Cardiac fibroblast (primary cell): ENCODE measurements at regions not wholly inside any gene's neighbourhood (a gene's known extent, or its start where the extent isn't known, plus 50 kb on each side); places are given as distances from the start of the nearest gene placed in this dataset.
A peak's percentile ranks its signal among the peaks of the same experiment; 100 is the strongest.

Experiments used
- DNase-seq, 2 donors: peaks; one replicate each; pipeline versions ENCODE4 v3.0.0 to v3.0.0-alpha.2; 2010; ENCODE audit warnings: low read depth in 2 of 2
- H3K4me3 ChIP-seq, 2 donors: replicated peaks in 1 of 2; 1 replicate in 1 of 2; 2 replicates in 1 of 2; pipeline ENCODE4 v1.5.1; 2011; ENCODE audit warnings: low read depth in 2 of 2, low read length in 2 of 2, mild to moderate bottlenecking in 2 of 2, moderate library complexity in 1 of 2
- TF ChIP-seq, protein P1 (sequence below): IDR thresholded peaks from one replicate; pipeline ENCODE4 v1.5.1; 2011; ENCODE audit warnings: low read depth, mild to moderate bottlenecking, low read length, inconsistent platforms

DNA sequence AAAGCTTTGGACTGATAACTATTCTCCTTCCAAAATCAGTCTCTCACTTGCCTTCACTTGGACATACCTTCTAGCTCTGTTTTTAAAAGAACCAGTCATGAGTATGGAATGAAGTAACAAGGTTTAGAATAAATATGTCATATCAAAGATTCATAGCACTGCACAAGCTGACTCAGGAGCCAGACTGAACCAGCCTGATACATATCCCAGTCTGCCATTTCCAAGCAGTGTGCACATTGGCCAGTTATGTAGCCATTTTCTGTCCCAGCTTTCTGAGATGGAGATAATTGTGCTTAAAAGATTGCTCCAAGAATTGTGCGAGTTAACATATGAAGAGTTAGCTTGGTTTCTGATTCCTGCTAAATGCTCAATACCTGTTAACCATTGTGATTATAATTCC lies 311.3 kb downstream of the C11orf87 start:
- H3K4me3 ChIP-seq = no peak overlapping the region
- DNase-seq = peak in 1 of 2 donors; percentile 18
- TF ChIP-seq, protein P1, sequence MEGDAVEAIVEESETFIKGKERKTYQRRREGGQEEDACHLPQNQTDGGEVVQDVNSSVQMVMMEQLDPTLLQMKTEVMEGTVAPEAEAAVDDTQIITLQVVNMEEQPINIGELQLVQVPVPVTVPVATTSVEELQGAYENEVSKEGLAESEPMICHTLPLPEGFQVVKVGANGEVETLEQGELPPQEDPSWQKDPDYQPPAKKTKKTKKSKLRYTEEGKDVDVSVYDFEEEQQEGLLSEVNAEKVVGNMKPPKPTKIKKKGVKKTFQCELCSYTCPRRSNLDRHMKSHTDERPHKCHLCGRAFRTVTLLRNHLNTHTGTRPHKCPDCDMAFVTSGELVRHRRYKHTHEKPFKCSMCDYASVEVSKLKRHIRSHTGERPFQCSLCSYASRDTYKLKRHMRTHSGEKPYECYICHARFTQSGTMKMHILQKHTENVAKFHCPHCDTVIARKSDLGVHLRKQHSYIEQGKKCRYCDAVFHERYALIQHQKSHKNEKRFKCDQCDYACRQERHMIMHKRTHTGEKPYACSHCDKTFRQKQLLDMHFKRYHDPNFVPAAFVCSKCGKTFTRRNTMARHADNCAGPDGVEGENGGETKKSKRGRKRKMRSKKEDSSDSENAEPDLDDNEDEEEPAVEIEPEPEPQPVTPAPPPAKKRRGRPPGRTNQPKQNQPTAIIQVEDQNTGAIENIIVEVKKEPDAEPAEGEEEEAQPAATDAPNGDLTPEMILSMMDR = no peak

DNA sequence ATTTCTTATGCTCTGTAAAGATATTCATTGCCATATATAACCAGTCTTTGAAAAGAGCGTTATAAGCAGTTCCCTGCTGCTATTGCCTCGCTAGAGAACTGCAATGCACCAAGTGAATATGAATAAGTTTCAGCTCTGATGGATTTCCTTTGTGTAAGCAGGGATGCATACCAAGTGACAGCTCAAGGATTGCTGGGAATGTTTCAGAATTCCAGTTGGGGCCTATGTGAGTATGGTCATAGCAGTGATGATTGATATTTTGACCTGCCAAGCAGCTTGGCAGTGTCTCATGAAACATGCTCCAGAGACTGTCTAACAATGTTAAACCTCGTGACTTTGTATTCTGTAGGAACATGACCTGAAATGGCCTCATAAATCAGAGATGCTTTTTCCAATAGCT lies 312.6 kb downstream of the C11orf87 start:
- TF ChIP-seq, protein P1 = no peak
- DNase-seq = peak in 1 of 2 donors; percentile 9

DNA sequence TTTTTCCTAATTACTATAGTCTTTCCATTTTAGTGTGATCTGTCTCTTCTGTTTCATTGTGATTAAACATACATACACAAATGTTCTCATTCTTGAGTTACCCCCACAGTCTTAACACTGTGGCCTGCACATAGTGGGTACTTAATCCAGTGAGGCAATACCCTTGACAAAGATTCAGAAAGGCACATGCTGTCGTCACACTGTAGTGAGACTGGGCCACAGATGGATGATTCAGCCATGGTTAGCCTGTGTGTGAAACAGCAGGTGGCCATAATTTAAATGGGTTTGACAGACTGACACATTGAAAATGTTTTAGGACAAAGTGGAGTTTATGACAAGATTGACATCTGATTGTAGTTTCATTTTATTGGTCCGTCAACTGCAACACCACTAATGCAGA lies 313.1 kb downstream of the C11orf87 start:
- no peak for DNase-seq
- TF ChIP-seq, protein P1 = no peak
- H3K4me3 ChIP-seq = no peak overlapping the region

More for the DNA sequence above, 312.6 kb downstream of the C11orf87 start:
- no peak overlapping the region for H3K4me3 ChIP-seq

DNA sequence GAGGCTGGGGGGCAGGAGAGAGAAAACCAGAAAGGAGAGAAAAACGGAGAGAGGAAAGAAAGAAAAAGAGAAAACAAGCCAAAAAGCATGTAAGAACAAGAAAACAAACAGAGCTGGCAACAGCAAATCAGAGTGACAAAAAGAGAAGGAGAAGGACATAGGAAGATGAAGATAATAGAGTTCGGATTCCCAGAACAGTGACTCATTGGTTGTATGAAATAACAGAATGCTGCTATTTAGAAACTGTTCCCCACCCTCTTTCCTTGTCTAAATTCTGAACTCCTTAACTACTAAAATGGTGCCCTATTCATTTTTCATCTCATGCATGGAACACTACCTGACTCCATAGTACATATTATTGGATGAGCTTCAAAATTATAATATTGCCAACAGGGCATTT lies 317.4 kb downstream of the C11orf87 start:
- TF ChIP-seq, protein P1 = no peak
- no peak overlapping the region for H3K4me3 ChIP-seq
- peak; percentile 10 to 18 for DNase-seq

DNA sequence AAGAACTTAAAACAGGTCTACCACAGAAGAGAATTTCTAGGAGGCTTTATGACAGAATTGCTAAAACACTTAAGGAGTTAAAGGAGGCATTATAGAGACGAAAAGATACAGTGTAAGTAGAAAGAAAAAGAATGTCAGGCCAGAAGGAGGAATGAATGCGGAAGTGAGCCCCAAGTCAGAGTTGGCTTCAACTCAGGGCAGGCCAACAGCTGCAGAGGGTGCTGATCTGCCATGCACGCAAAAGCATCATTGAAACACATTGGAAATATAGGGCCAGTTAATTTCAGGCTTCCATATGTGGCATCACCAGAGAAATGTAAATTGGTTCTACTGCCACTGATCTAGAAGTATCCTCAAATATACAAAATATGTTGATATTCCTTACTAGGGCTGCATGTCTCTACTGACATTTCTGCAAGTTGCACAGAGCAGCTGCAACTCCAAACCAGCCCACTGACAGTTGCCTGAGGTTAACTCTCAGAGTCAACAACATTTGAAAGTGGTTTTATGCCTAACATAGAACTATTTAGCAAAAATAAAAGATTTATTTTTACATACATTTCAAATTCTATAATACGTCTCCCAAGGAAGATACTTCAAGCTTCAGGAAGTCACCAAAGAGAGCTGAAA lies 324.1 kb downstream of the C11orf87 start:
- DNase-seq = no peak
- no peak overlapping the region for H3K4me3 ChIP-seq
- TF ChIP-seq, protein P1 = no peak

DNA sequence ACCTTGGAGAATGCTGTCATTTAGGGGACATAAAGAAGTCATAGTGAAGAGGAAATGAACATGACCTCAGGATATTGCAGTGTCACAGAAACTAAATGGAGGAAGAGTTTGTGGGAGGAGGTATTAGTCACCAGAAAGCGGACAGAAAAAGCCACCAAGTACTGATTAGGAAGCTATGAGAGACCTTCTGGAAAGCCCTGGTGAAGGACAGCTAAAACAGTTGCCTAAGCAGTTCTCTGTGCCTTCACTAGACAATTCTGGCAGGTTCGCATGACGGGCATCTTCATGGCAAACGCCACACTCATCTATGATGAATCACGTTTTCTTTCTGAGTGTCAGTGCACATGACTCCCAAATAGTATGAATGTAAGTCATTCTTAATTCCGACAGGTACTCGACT lies 325.8 kb downstream of the C11orf87 start:
- TF ChIP-seq, protein P1 = no peak
- no peak for DNase-seq
- H3K4me3 ChIP-seq = no peak overlapping the region

DNA sequence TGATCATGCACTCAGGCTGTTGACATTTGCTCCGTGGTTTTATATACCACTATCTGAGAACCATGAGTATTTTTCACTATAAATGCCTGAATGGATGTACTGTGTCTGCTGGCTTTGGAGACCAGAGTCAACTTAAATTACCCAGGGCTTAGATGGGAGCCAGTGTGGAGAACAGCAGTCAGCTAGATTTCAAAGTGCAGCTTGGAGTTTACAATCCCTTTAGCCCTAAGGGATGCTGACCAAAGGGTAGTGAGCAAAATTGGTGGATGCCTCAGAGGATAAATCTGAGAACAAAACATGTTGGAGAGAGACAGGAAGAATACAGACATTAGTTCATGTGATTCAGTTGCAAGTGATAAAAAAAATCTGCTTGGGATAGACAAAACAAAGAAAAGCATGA lies 327.5 kb downstream of the C11orf87 start:
- no peak for DNase-seq
- TF ChIP-seq, protein P1 = no peak
- H3K4me3 ChIP-seq = no peak overlapping the region
